Uterus (tissue), 3 donors: ENCODE measurements at regions not wholly inside any gene's neighbourhood (a gene's known extent, or its start where the extent isn't known, plus 50 kb on each side); places are given as distances from the start of the nearest gene placed in this dataset.

Experiments
- DNase-seq, 2 donors: peaks; one replicate each; pipeline ENCODE4 v3.0.0-alpha.2; 2019 to 2020
- H3K27ac ChIP-seq, 2 donors: fragments of 200-600 bp; sonication (generic); 1 replicate in 1 of 2; 2 replicates in 1 of 2; pipeline ENCODE4 v1.5.1; 2016 to 2018
- H3K27me3 ChIP-seq, 2 donors: fragments of 200-600 bp; sonication (generic); one replicate each; pipeline ENCODE4 v1.5.1; 2018 to 2019; ENCODE audit warnings: control low read depth in 1 of 2
- H3K36me3 ChIP-seq, 2 donors: fragments of 200-600 bp; sonication (generic); one replicate each; pipeline ENCODE4 v1.5.1; 2019; ENCODE audit warnings: control low read depth in 1 of 2
- H3K4me1 ChIP-seq, 2 donors: fragments of 200-600 bp; sonication (generic); one replicate each; pipeline ENCODE4 v1.5.1; 2018 to 2019; ENCODE audit warnings: control low read depth in 1 of 2
- H3K4me3 ChIP-seq, 2 donors: fragments of 200-600 bp; sonication (generic); 1 replicate in 1 of 2; 2 replicates in 1 of 2; pipeline ENCODE4 v1.5.1; 2018 to 2019; ENCODE audit warnings: mild to moderate bottlenecking in 1 of 2
- H3K9me3 ChIP-seq, 2 donors: fragments of 200-600 bp; sonication (generic); one replicate each; pipeline ENCODE4 v1.5.1; 2019; ENCODE audit warnings: control low read depth in 1 of 2
- CTCF ChIP-seq, 4 experiments: fragments of 200-600 bp in 2 of 4; fragments of 450-650 bp in 2 of 4; sonication (generic) in 2 of 4; IDR thresholded peaks; one replicate each; pipeline ENCODE4 v1.5.1; 2016 to 2019; ENCODE audit warnings: antibody characterized with exemption in 4 of 4, mild to moderate bottlenecking in 2 of 4, moderate library complexity in 1 of 4
- POLR2A ChIP-seq, 2 donors: fragments of 450-650 bp; IDR thresholded peaks; one replicate each; pipeline ENCODE4 v1.6.1; 2016; ENCODE audit warnings: antibody characterized with exemption in 2 of 2, mild to moderate bottlenecking in 1 of 2, moderate library complexity in 1 of 2
- intact Hi-C: fragments of 100-400 bp; cut with DNase I; formaldehyde crosslinking; loops from one replicate; pipeline ENCODE4 v1.15.1; 2023; ENCODE audit warnings: low total_unique reads
- donor health status: DM: yes; HTN: yes; CAD: no.

- intact Hi-C loops: no loop called here
- H3K27me3 ChIP-seq: no peaks in the 10 kb centered on the region
- no peaks in the 10 kb centered on the region for H3K4me1 ChIP-seq
- H3K9me3 ChIP-seq: no peaks in the 10 kb centered on the region
- TF ChIP-seq CTCF (IDR thresholded peaks at IDR 0.05): no peak
- no peak for TF ChIP-seq POLR2A (IDR thresholded peaks at IDR 0.05)
- DNase-seq: no peak
- H3K4me3 ChIP-seq: no peak overlapping the region
- H3K36me3 ChIP-seq: no peaks in the 10 kb centered on the region
- H3K27ac ChIP-seq: no peak overlapping the region
These were observed 128.4 kb upstream of the SOD1 start for GRCh38 chr21:31530897-31531705.

GRCh38 chr21:31530364-31530763 is 129.1 kb upstream of the SOD1 start:
- Histone ChIP-seq H3K9me3 (no peaks in the 10 kb centered on the region), H3K27ac (no peak overlapping the region), H3K4me3 (no peak overlapping the region), H3K36me3 (no peaks in the 10 kb centered on the region), H3K4me1 (no peaks in the 10 kb centered on the region), H3K27me3 (no peaks in the 10 kb centered on the region)
- intact Hi-C loops: no loop called here
- no peak for TF ChIP-seq CTCF (IDR thresholded peaks at IDR 0.05)
- no peak for TF ChIP-seq POLR2A (IDR thresholded peaks at IDR 0.05)
- no peak for DNase-seq

DNA sequence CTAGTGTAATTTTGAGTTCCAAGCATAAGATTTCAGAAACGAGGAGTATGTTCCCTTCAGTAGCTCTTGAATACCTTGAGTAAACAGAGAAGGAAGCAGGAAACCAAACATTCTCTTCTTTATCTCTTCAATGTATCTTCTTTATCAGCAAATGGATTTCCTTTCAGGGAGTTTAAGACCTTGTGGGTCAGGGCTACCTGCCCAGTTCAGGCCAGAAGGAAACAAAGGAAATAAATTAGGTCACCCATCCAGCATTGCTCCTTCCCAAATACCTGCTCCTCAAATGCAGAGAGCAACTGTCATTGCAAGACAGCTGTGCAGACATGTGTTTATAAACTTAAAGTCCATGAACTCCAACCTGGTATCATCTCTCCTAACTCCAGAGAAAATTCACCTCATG is 130.1 kb upstream of the SOD1 start:
- H3K36me3 ChIP-seq: no peaks in the 10 kb centered on the region
- no peaks in the 10 kb centered on the region for H3K9me3 ChIP-seq
- TF ChIP-seq CTCF (IDR thresholded peaks at IDR 0.05): no peak
- no peak for TF ChIP-seq POLR2A (IDR thresholded peaks at IDR 0.05)
- no peak overlapping the region for H3K4me3 ChIP-seq
- DNase-seq: no peak
- H3K4me1 ChIP-seq: no peaks in the 10 kb centered on the region
- intact Hi-C loops: no loop called here
- H3K27ac ChIP-seq: no peak overlapping the region
- no peaks in the 10 kb centered on the region for H3K27me3 ChIP-seq

DNA sequence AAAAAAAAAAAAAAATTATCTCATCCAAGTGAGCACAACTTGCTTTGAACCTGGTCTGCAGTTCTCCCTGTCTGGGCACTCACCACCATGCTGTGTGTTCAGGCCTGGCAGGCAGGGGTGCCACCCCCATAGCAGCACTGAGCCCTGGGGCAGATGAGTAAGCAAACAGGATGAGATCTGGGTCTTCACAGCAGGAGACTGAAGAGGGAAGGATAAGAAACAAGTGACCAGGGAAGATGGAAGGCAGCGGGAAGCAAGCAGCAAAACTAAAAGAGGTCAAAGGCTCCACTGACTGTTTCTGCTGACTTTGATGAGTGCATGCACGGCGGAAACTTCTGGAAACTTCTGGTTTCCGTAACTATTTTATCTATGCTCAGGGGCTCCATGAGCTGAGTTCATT is 133.5 kb upstream of the SOD1 start:
- Histone ChIP-seq H3K27ac (no peak overlapping the region), H3K27me3 (no peaks in the 10 kb centered on the region), H3K9me3 (no peaks in the 10 kb centered on the region), H3K4me3 (no peak overlapping the region), H3K36me3 (no peaks in the 10 kb centered on the region), H3K4me1 (no peaks in the 10 kb centered on the region)
- no peak for DNase-seq
- intact Hi-C loops: no loop called here
- TF ChIP-seq POLR2A (IDR thresholded peaks at IDR 0.05) (no peak), CTCF (IDR thresholded peaks at IDR 0.05) (no peak)

- Histone ChIP-seq H3K4me1 (no peaks in the 10 kb centered on the region), H3K4me3 (no peak overlapping the region), H3K27ac (no peak overlapping the region), H3K36me3 (no peaks in the 10 kb centered on the region), H3K27me3 (no peaks in the 10 kb centered on the region), H3K9me3 (no peaks in the 10 kb centered on the region)
- DNase-seq: no peak
- intact Hi-C loops: no loop called here
- TF ChIP-seq POLR2A (IDR thresholded peaks at IDR 0.05): no peak
- no peak for TF ChIP-seq CTCF (IDR thresholded peaks at IDR 0.05)
These were observed 135.4 kb upstream of the SOD1 start for GRCh38 chr21:31524140-31524539.
